ENCODE measurements at regions not wholly inside any gene's neighbourhood (a gene's known extent, or its start where the extent isn't known, plus 50 kb on each side); places are given as distances from the start of the nearest gene placed in this dataset.

DNA sequence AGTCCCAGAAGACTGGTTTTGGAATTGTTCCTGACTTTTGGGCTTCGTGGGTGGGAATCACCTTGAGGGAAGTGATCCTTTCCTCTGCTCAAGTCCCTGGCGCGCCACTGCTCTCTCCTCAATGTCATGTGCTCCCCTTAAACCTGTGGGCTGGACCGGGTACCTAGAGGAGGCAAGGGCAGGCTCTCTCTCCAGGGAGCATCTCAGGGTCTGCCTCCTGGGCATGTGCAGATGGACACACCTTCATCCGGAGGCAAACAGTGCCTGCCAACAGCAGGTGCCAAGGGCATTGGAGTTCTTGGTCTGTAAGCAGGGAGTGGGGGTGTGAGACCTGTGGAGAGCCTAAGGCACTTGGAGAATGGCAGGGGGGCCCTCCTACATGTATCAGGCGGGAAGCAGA lies 142.6 kb downstream of the INHBB start:
- H3K4me3 ChIP-seq (ENCODE audit: low read length): no peak overlapping the region
- TF ChIP-seq, protein P1, sequence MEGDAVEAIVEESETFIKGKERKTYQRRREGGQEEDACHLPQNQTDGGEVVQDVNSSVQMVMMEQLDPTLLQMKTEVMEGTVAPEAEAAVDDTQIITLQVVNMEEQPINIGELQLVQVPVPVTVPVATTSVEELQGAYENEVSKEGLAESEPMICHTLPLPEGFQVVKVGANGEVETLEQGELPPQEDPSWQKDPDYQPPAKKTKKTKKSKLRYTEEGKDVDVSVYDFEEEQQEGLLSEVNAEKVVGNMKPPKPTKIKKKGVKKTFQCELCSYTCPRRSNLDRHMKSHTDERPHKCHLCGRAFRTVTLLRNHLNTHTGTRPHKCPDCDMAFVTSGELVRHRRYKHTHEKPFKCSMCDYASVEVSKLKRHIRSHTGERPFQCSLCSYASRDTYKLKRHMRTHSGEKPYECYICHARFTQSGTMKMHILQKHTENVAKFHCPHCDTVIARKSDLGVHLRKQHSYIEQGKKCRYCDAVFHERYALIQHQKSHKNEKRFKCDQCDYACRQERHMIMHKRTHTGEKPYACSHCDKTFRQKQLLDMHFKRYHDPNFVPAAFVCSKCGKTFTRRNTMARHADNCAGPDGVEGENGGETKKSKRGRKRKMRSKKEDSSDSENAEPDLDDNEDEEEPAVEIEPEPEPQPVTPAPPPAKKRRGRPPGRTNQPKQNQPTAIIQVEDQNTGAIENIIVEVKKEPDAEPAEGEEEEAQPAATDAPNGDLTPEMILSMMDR (conservative IDR thresholded peaks at IDR 0.05; ENCODE audit: low read depth, low read length): no peak
- no peak for DNase-seq (ENCODE audit: low read depth)

DNA sequence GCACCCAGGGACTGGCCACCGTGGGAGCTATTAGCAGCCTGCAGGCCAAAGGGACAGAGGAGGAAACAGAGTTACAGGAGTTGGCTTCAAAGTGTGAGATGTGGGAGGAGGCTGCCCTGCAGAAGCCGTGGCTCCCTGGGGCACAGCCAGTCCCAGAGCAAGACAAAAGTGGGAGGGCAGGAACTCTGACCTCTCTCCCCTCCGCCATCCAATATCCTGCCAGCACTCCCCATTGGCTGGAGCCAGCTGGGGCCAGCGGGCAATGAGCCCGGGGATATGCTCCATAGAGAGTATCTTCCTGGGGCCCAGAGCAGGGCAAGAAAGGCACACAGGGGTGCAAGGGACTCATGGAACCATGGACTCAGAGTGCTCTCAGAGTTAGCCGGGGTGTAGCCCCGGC lies 143.1 kb downstream of the INHBB start:
- TF ChIP-seq, protein P1 (conservative IDR thresholded peaks at IDR 0.05; ENCODE audit: low read depth, low read length): no peak
- no peak overlapping the region for H3K4me3 ChIP-seq (ENCODE audit: low read length)

DNA sequence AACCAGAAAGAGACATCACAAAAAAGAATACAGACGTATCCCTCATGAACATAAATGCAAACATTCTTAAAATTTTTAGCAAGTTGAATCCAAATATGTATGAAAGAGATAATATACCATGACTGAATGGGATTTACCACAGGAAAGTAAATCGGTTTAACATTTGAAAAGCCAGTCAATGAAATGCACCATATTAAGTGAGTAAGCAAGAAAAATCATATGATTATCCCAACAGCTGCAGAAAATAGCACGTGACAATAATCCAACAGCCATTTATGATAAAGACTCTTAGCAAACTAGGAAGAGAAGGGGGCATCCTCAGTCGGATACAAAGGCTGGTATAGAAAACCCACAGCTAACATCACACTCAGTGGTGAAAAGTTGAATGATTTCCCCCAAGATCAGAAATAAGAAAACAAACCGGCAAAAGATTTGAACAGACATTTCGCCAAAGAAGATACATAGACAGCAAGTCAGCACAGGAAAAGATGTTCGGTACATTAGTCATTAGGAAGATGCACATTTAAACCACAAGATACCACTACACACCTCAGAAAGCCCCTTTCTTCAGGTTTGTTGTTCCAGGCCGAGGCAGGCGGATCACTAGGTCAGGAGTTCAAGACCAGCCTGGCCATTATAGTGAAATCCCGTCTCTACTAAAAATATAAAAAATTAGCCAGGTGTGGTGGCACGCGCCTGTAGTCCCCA lies 144.3 kb downstream of the INHBB start:
- no peak for DNase-seq (ENCODE audit: low read depth)
- TF ChIP-seq, protein P1 (conservative IDR thresholded peaks at IDR 0.05; ENCODE audit: low read depth, low read length): no peak
- H3K4me3 ChIP-seq (ENCODE audit: low read length): no peak overlapping the region

More for the DNA sequence above, 143.1 kb downstream of the INHBB start:
- DNase-seq (ENCODE audit: low read depth): no peak

DNA sequence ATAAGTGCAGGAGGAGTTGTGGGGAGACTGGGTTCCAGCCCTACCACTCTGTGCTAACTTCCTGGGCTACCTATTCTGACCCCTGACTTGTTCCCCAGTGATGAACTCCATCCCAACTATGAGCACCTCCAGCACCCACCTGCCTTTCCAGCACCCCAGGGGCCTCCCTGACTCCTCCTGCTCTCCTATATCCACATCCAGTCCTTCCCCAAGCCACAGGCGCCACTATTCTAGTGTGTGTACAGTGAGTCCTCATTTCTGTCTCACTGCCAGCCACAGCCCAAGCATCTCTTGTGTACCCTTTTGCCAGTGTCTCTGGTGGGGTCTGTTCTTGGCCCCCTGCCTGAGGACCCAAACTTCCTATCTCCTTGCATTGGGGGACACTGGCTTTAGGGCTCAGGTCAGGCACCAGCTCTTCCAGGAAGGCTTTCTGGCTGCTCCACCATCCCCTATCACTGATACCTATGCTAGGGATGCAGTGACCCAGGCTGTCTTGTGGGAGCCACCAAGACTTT lies 145.2 kb downstream of the INHBB start:
- TF ChIP-seq, protein P1 (conservative IDR thresholded peaks at IDR 0.05; ENCODE audit: low read depth, low read length): no peak
- H3K4me3 ChIP-seq (ENCODE audit: low read length): no peak overlapping the region
- DNase-seq (ENCODE audit: low read depth): no peak

DNA sequence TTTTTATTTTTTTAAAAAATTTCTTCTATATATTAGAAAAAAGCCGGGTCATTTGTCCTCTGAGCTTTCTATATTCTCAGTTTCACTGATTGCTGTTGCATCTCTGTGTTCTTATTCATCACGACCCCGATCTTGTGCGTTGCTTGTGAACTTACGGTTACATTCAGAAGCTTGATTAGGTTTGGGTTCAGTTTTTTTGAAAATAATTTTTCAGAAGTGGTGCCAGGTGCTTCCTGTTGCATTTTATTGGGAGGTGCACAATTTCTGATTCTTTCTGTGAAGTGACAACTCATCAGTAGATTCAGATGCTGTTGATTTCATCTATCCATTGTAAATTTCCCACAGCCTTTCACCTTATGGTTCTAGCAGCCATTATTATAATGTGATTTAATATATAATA lies 147.3 kb downstream of the INHBB start:
- TF ChIP-seq, protein P1 (conservative IDR thresholded peaks at IDR 0.05; ENCODE audit: low read depth, low read length): no peak
- DNase-seq (ENCODE audit: low read depth): no peak

DNA sequence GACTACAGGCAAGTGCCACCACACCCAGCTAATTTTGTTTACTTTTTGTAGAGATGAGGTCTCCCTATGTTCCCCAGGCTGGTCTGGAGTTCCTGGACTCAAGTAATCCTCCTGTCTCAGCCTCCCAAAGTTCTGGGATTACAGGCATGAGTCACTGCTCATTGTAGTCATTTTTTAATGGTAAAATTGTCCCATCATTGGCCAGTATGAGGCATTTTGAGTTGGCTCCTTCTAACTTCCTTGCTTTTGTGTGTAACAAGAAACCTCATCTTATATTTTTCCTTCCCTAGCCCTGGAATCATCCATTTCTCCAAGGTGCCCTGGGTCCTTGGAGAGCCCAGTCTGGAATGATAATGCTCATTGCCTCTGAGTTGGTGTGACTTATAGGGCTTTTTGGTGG lies 148.5 kb downstream of the INHBB start:
- H3K4me3 ChIP-seq (ENCODE audit: low read length): no peak overlapping the region
- DNase-seq (ENCODE audit: low read depth): no peak
- TF ChIP-seq, protein P1 (conservative IDR thresholded peaks at IDR 0.05; ENCODE audit: low read depth, low read length): no peak

More for the DNA sequence above, 147.3 kb downstream of the INHBB start:
- H3K4me3 ChIP-seq (ENCODE audit: low read length): no peak overlapping the region

DNA sequence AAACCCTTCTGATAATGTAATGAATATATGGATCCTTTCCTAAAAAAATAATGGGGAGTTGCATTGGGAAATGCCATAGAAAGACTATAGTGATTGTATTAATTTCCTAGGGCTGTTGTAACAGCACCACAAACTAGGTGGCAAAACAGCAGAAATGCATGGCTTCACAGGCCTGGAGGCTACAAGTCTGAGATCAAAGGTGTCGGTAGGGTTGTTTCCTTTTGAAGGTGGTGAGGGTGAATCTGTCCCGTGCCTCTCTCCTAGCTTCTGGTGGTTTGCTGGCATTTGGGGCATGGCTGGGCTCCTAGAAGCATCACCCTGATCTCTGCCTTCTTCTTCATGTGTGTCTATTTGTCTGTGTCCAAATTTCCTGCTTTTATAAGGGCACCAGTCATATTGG lies 149.7 kb downstream of the INHBB start:
- no peak for DNase-seq (ENCODE audit: low read depth)
- H3K4me3 ChIP-seq (ENCODE audit: low read length): no peak overlapping the region
- TF ChIP-seq, protein P1 (conservative IDR thresholded peaks at IDR 0.05; ENCODE audit: low read depth, low read length): no peak
